Activated naive CD4-positive, alpha-beta T cell treated with anti-CD3 and anti-CD28 coated beads for 36 hours (primary cell): ENCODE measurements at regions not wholly inside any gene's neighbourhood (a gene's known extent, or its start where the extent isn't known, plus 50 kb on each side); places are given as distances from the start of the nearest gene placed in this dataset.

ENCODE experiments used
- CTCF ChIA-PET: fragments of 350-600 bp; sonication (Branson Sonifier 250); formaldehyde crosslinking; loops from one replicate; lab custom pipeline; 2021; ENCODE audit warnings: antibody characterized with exemption; lab: Charles Lee
- DNase-seq: peaks from one replicate; pipeline ENCODE4 v3.0.0-alpha.2; 2020
- H3K27ac Mint-ChIP-seq: one replicate; pipeline ENCODE4 v1.8.0; 2021; ENCODE audit warnings: mild to moderate bottlenecking, mixed read lengths
- H3K27me3 Mint-ChIP-seq: one replicate; pipeline ENCODE4 v1.8.0; 2021; ENCODE audit warnings: low read depth, mixed read lengths
- H3K36me3 Mint-ChIP-seq: one replicate; pipeline ENCODE4 v1.8.0; 2021; ENCODE audit warnings: low read depth, mixed read lengths
- H3K4me1 Mint-ChIP-seq: one replicate; pipeline ENCODE4 v1.8.0; 2021; ENCODE audit warnings: low read depth, mixed read lengths
- H3K4me3 Mint-ChIP-seq: one replicate; pipeline ENCODE4 v1.8.0; 2021; ENCODE audit warnings: mild to moderate bottlenecking, moderate library complexity, mixed read lengths
- H3K9me3 Mint-ChIP-seq: one replicate; pipeline ENCODE4 v1.8.0; 2021; ENCODE audit warnings: mixed read lengths
- intact Hi-C: fragments of 100-400 bp; cut with micrococcal nuclease; formaldehyde crosslinking; loops from one replicate; pipeline ENCODE4 v1.15.1; 2023

DNA sequence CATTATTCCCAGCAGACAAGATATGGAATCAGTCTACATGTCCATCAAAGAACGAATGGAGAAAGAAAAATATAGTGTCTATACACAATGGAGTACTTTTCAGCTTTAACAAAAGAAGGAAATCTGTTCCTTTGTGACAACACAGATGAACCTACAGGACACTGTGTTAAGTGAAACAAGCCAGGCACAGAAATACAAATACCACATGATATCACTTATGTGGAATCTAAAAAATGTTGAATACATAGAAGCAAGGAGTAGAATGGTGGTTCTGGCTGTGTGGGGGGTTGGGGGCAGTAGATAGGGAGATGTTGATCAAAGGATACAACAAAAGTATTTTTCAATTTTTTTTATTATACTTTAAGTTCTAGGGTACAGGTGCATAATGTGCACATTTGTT is 347.7 kb upstream of the MAP2 start:
- H3K27ac Mint-ChIP-seq, result no peak overlapping the region
- no peak for DNase-seq
- H3K4me3 Mint-ChIP-seq, result no peak overlapping the region
- H3K27me3 Mint-ChIP-seq, result no peaks in the 10 kb centered on the region
- CTCF ChIA-PET, result no interaction called here
- H3K36me3 Mint-ChIP-seq, result no peaks in the 10 kb centered on the region
- H3K4me1 Mint-ChIP-seq, result no peaks in the 10 kb centered on the region
- intact Hi-C loops, result no loop called here
- no peaks in the 10 kb centered on the region for H3K9me3 Mint-ChIP-seq

DNA sequence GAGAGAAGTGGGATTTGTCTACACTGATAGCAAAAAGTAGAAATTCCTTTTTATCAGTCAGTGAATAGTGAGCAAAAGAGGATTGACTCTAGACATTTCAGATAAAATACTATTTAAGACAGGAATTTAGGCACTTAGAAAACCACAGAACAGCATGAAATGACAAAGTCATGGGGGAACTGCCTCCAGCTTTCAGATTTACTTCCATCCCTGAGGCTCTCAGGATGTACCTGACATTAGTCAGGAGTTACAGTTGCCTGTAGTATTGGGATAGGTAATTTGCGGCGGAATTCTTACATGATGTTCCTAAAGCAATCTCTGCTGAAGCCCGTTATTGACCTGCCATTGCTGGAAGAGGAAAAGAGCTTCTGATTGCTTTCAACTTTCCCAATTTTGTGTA is 337.1 kb upstream of the MAP2 start:
- Mint-ChIP-seq H3K27ac (no peak overlapping the region), H3K9me3 (no peaks in the 10 kb centered on the region), H3K36me3 (no peaks in the 10 kb centered on the region), H3K27me3 (no peaks in the 10 kb centered on the region), H3K4me1 (no peaks in the 10 kb centered on the region), H3K4me3 (no peak overlapping the region)
- DNase-seq, result no peak
- intact Hi-C loops, result no loop called here
- CTCF ChIA-PET, result no interaction called here

DNA sequence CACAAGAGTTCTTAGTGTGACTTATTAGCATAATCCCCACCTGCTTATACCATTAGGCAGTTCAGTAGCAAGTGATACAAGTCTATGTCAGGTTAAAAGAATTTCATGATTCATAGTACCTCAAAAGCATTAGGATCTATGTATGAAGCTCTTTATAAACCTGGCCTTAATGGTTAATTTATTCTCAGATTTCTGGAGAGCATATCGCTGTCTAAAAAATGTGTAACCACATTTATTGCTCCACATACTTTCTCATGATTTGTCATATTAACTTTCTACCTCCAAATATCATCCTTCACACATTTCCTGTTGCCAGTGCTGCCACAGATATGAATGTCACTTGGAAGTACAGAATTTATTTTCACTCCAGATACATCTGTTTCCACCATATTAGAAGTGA is 332.8 kb upstream of the MAP2 start:
- no peak overlapping the region for H3K4me3 Mint-ChIP-seq

DNA sequence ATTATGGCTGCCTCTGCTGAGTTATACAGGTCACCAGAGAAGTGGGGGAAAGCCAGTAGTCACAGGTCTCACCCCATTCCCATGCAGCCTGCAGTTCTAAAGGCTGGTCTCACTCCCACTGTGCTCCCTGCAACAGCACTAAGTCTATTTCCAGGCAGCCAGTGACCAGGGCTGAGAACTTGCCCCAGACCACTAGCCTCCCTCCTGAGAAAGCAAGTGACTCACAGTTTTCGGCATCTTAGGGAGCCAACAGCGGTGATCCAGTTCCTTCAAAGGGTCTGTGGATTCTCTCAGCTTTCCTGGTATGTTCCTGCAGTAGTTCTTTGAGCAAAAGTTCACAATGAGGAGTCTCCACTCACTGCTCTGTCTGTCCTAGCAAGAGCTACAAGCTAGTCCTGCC is 329.6 kb upstream of the MAP2 start:
- CTCF ChIA-PET, result interaction anchor here (0.6 kb wide), 1 partner anchor 143 kb away, joined by 3 read pairs; no protein-coding TSS in a partner anchor
- Mint-ChIP-seq H3K27ac (no peak overlapping the region), H3K9me3 (no peaks in the 10 kb centered on the region), H3K36me3 (no peaks in the 10 kb centered on the region), H3K27me3 (no peaks in the 10 kb centered on the region), H3K4me1 (no peaks in the 10 kb centered on the region), H3K4me3 (no peak overlapping the region)
- DNase-seq, result no peak
- intact Hi-C loops, result no loop called here

More for the DNA sequence above, 332.8 kb upstream of the MAP2 start:
- CTCF ChIA-PET, result no interaction called here
- intact Hi-C loops, result no loop called here
- H3K36me3 Mint-ChIP-seq, result no peaks in the 10 kb centered on the region
- H3K27ac Mint-ChIP-seq, result no peak overlapping the region
- H3K4me1 Mint-ChIP-seq, result no peaks in the 10 kb centered on the region
- DNase-seq, result no peak
- H3K27me3 Mint-ChIP-seq, result no peaks in the 10 kb centered on the region
- no peaks in the 10 kb centered on the region for H3K9me3 Mint-ChIP-seq

DNA sequence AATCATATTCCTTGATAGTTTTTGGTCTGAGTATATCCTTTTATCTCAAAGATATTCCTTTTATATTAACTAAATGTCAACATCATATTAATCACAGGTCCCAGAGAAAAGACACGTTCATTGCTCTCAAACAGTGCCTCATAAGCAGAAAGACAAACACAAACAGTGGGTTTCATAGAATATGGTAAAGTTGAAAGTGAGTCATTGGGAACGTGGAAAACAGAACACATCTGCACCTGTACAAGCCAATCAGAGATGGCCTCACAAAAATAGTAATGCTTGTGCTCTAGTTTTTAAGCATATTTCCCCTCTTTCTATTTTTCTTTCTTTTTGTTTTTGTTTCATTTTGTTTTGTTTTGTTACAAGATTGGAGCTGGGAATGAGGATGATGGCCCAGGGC is 328.4 kb upstream of the MAP2 start:
- no peak for DNase-seq
- Mint-ChIP-seq H3K4me1 (no peaks in the 10 kb centered on the region), H3K27ac (no peak overlapping the region), H3K4me3 (no peak overlapping the region), H3K27me3 (no peaks in the 10 kb centered on the region), H3K9me3 (no peaks in the 10 kb centered on the region), H3K36me3 (no peaks in the 10 kb centered on the region)
- CTCF ChIA-PET, result interaction anchor here (0.5 to 0.7 kb wide), 2 partner anchors 112 to 536 kb away, joined by 3 to 4 read pairs; no protein-coding TSS in a partner anchor
- intact Hi-C loops, result no loop called here

DNA sequence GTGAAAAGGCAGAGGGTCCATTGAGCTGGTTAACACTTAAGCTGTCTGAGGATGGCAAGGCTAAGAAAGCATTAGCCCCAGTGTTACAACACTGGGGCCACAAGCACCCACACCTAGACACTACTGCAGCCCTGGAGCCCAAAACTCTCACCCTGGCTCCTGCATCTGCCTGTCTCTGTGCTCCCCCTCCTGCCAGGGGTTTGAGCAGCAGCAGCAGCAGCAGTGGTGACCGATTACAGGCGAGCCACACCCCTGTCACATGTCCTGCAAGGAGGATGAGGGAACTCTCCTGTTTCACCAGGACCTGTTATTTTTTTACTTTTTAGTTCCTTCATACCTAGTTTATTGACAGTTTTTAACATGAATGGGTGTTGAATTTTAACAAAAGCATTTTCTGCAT is 326.7 kb upstream of the MAP2 start:
- Mint-ChIP-seq H3K9me3 (peaks cover 1% of the 10 kb centered on the region), H3K36me3 (no peaks in the 10 kb centered on the region), H3K4me3 (no peak overlapping the region), H3K27me3 (no peaks in the 10 kb centered on the region), H3K4me1 (no peaks in the 10 kb centered on the region), H3K27ac (no peak overlapping the region)
- CTCF ChIA-PET, result no interaction called here
- DNase-seq, result no peak
- intact Hi-C loops, result no loop called here

DNA sequence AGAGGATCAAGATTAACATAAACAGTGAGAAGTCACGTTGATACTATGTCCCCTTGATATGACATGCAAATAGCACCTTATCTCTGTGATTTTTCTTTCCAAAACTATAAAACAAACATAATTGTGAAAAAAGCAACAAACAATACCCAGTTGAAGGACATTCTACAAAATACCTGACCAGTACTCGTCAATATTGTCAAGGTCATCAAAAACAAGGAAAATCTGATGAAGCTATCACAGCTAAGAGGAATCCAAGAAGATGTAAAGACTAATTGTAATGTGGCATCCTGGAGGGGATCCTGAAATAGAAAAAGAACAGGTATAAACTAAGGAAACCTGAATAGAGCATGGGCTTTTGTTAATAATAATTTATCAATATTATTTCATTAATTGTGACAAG is 321.5 kb upstream of the MAP2 start:
- no peak overlapping the region for H3K4me3 Mint-ChIP-seq
- intact Hi-C loops, result no loop called here
- H3K27me3 Mint-ChIP-seq, result no peaks in the 10 kb centered on the region
- no peaks in the 10 kb centered on the region for H3K4me1 Mint-ChIP-seq
- no peak overlapping the region for H3K27ac Mint-ChIP-seq
- peaks cover 9% of the 10 kb centered on the region for H3K9me3 Mint-ChIP-seq
- H3K36me3 Mint-ChIP-seq, result no peaks in the 10 kb centered on the region
- no peak for DNase-seq
- CTCF ChIA-PET, result no interaction called here

DNA sequence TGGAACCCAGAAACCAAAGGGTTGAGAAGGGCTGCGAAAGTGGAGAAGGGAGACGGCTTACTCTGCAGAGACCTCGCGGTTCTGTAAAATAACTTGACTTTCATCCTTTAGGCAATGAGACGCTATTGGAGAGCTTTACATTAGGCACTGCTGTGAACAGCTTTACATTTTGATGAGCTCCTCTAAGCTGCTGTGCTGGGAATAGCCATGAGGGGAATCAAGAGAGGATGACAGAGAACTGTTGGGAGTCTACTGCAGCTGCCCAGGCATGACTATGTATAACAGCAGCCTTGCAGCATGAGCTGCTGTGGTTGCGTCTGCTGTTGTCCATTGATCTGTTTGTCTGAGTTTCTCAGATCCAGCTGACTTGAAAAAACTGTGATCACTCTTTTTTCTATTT is 310.8 kb upstream of the MAP2 start:
- H3K4me3 Mint-ChIP-seq, result no peak overlapping the region
- DNase-seq, result no peak
- H3K27ac Mint-ChIP-seq, result no peak overlapping the region

DNA sequence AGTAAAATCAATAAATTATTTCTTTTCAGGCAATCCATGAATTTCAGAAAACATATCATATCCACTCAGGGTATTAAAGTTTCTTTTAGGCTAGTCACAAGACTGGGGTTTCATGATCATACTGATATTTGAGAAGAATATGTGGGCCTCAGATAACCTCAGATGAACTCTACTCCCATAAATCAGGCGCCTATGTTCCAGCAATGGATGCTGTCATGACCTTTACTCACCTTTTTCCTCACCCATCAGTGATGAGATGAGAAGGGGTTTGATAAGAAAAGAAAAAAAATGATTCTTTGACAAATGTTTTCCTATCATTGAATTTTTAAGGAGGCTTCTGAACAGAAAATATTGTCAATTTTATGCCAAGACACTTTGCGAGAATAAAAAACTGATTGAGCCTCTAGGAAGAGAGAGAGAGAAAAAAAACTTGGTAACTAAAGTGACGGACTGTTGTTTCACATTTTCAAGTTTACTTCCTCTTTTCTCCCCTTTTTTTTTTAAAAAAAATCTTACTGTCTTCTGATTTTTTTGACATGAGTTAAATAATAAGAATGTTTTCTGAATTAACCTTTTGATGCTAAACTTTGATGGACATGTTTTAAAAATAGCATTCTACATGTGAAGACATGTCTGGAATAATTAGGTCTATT is 309.1 kb upstream of the MAP2 start:
- CTCF ChIA-PET, result no interaction called here
- Mint-ChIP-seq H3K4me1 (no peaks in the 10 kb centered on the region), H3K4me3 (no peak overlapping the region), H3K27me3 (no peaks in the 10 kb centered on the region), H3K27ac (no peak overlapping the region), H3K36me3 (no peaks in the 10 kb centered on the region), H3K9me3 (peaks cover 4% of the 10 kb centered on the region)
- intact Hi-C loops, result no loop called here
- DNase-seq, result no peak

More for the DNA sequence above, 310.8 kb upstream of the MAP2 start:
- intact Hi-C loops, result no loop called here
- Mint-ChIP-seq H3K9me3 (peaks cover 4% of the 10 kb centered on the region), H3K4me1 (no peaks in the 10 kb centered on the region), H3K36me3 (no peaks in the 10 kb centered on the region), H3K27me3 (no peaks in the 10 kb centered on the region)
- CTCF ChIA-PET, result no interaction called here

DNA sequence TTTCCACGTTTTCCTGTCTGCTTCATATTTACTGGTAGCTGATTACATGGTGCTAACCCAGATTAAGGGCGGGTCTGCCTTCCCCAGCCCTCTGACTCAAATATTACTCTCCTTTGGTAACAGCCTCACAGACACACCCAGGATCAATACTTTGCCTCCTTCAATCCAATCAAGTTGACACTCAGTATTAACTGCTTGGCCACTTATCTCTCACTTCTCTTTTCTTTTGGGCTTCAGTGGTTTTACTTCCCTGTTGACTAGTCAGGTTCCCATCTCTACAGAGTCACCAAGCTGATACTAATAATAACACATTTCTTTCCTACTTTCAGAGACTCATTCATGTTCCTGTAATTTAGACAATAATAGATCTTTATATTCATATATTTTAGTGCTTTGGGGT is 302.2 kb upstream of the MAP2 start:
- H3K27ac Mint-ChIP-seq, result no peak overlapping the region
- no peak for DNase-seq
- intact Hi-C loops, result no loop called here
- H3K4me3 Mint-ChIP-seq, result no peak overlapping the region
- H3K27me3 Mint-ChIP-seq, result no peaks in the 10 kb centered on the region
- H3K4me1 Mint-ChIP-seq, result no peaks in the 10 kb centered on the region
- CTCF ChIA-PET, result no interaction called here
- peaks cover 4% of the 10 kb centered on the region for H3K9me3 Mint-ChIP-seq
- H3K36me3 Mint-ChIP-seq, result no peaks in the 10 kb centered on the region

DNA sequence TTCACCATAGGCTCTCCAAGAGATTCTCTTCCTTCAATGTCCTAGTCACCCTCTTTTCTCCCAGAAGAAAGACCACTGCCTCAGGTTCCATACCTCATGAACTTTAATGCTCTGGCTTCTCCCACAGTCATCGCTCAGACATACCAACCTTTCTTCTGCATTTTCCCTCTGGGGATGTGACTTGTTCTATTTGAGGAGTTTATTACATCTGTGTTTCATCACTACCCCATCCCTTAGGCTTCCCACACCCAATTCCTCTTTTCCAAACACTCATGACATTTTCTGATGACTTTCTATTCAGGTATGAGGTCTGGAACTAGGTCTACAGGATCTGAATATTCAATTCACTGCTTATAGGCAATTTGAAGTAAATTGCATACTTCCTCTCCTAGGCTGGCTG is 298.6 kb upstream of the MAP2 start:
- no peaks in the 10 kb centered on the region for H3K4me1 Mint-ChIP-seq
- no peaks in the 10 kb centered on the region for H3K9me3 Mint-ChIP-seq
- H3K27me3 Mint-ChIP-seq, result no peaks in the 10 kb centered on the region
- no peaks in the 10 kb centered on the region for H3K36me3 Mint-ChIP-seq
- DNase-seq, result no peak
- no peak overlapping the region for H3K4me3 Mint-ChIP-seq
- H3K27ac Mint-ChIP-seq, result no peak overlapping the region
- intact Hi-C loops, result no loop called here
- CTCF ChIA-PET, result no interaction called here

DNA sequence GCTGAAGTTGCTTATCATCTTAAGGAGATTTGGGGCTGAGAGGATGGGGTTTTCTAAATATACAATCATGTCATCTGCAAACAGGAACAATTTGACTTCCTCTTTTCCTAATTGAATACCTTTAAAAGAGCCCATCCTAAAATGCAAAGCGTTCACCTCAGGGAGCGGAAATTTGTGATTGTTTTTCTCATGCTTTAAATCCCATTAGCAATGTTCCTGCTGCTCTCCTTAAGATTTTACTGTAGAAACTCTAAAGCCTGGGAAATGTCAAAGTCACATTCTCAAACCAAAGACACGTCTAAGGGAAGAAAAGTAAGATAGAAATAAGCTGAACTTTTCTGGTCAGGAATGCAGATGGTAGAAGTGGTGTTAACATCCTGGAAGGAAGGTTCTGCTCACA is 285.8 kb upstream of the MAP2 start:
- CTCF ChIA-PET, result no interaction called here
- Mint-ChIP-seq H3K4me1 (no peaks in the 10 kb centered on the region), H3K27ac (no peak overlapping the region), H3K27me3 (no peaks in the 10 kb centered on the region), H3K4me3 (no peak overlapping the region), H3K9me3 (peaks cover 1% of the 10 kb centered on the region), H3K36me3 (no peaks in the 10 kb centered on the region)
- intact Hi-C loops, result no loop called here
- no peak for DNase-seq

DNA sequence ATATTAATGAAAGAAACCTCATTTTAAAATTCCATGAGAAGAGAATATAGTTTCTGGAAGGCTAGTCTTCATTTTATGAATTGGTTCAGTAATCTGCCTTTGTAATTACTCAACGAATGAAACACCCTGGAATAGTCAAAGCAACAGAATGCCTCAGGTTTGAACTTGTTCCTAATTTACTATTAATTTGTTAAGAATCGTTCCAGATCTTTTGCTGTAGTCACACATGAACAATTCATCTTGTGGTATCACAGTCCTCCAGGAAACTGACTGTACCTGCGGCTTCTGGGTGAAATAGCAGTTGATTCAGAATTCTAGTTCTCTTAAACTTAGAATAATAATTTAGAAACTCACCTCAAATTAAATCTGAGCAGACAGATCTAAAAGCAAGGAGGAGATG is 282.7 kb upstream of the MAP2 start:
- Mint-ChIP-seq H3K27me3 (no peaks in the 10 kb centered on the region), H3K27ac (no peak overlapping the region), H3K4me1 (no peaks in the 10 kb centered on the region), H3K9me3 (peaks cover 1% of the 10 kb centered on the region), H3K4me3 (no peak overlapping the region), H3K36me3 (no peaks in the 10 kb centered on the region)
- DNase-seq, result no peak
- intact Hi-C loops, result no loop called here
- CTCF ChIA-PET, result no interaction called here
